ENCODE measurements at regions not wholly inside any gene's neighbourhood (a gene's known extent, or its start where the extent isn't known, plus 50 kb on each side); places are given as distances from the start of the nearest gene placed in this dataset.
A peak's percentile ranks its signal among the peaks of the same experiment; 100 is the strongest.

- DNase-seq: no peak
These were observed 83.1 kb upstream of the PHACTR2 start for GRCh38 chr6:143594647-143595046.

DNA sequence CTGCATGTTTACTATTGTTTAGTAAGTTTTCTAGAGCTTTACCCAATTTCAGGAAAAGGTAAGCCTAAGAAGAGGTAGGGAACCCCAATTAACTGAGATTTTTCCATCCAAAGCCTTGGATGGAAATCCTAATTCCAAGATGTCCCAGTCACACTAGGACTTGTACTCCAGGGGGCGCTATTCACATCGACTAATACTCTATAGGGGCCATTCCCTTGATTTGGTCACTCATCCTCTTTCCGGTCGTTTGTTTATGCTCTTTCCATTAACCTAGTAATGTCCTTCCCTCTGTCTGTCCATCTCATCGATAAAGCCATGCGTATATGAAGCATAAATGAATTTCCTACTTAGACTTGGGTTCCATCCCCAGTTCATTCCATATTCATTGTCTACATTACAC, 80.8 kb upstream of the FUCA2 start:
- no peak for DNase-seq

GRCh38 chr6:143591441-143591840, 79.9 kb upstream of the FUCA2 start:
- DNase-seq: no peak

- DNase-seq: no peak
These were observed 77.6 kb upstream of the FUCA2 start for GRCh38 chr6:143589162-143589561.

- no peak for DNase-seq
These were observed 75.0 kb upstream of the FUCA2 start for GRCh38 chr6:143586557-143586956.

GRCh38 chr6:143585716-143586115, 74.2 kb upstream of the FUCA2 start:
- DNase-seq: no peak

GRCh38 chr6:143585241-143585640, 73.7 kb upstream of the FUCA2 start:
- DNase-seq: no peak

DNA sequence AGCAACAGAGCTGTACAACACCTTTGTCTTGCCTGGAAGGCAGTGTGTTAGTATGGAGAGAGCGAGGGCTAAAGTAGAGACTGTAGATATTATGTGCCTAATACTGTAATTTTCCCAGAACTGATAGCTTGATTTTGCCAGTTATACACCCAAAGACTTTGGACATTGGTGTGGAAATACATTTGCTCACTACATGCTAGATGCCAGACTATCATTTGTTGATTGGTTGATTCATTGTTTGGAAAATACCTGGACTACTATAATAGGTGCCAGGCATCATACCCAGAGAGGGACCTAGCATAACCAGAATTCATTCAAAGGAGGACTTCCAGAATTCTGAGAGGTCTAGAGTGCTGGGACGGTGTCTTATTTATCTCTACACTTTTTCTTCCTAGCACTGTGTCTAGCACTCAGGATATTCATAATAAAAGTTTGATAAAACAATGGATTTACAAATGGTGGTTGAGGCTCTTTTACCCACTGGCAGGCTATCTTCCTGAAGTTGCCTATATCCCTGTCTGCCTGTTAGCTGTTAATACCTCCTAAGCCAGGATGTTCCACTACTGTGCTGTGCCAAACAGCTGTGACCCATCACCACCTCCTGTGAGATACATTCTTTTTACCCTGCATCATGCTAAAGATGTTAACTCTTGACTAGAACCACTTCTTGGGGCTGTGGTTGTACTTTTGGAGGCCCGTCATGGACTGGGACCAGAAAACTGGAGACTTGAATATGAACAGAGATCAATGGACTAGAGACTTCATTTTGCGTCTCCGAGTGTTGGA, 72.2 kb upstream of the FUCA2 start:
- DNase-seq: no peak

- DNase-seq: no peak
These were observed 70.4 kb upstream of the FUCA2 start for GRCh38 chr6:143581835-143582480.

- no peak for DNase-seq
These were observed 68.2 kb upstream of the FUCA2 start for GRCh38 chr6:143579703-143580102.

DNA sequence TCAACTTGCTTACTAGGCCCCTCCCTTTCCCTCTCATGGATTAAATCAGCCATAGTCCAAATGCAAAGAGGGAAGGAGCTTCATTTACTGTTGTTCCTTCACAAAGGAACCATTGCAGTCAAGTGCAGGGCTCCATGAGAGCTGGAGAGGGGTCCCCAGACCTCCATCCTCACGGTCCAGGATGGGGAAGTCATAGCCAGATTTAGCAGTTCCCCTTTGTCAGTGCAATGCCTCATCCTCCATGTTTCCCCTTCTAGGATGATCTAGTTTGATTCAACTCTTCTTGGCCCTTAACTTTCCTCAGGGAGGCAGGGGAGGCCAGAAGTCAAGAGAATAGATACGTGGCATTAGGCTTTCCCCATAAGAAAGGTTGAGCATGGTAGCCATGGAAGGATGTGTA, 66.5 kb upstream of the FUCA2 start:
- DNase-seq: no peak

DNA sequence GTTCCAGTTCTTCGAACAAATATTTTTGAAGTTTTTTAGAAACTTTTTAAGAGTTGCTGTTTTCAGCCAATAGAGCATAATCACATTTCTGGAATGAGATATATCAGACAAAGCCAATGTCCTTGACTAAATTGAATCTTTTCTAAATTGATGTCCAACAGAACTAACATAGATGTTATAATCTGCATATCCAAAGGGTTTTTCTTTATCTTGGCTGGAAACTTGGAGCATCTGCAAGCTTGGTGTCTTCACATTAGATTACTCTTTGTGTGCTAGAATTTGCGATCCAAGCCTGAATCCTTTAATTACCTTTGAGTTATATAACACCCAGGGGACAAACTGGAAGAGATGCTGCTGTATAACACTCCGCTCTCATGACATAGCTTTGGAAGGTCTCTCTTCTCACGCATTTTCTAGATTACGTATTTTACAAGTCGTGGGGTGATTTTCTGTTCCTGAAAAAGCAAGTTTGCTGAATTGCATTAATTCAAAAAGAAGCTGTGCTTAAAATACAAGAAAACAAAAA, 64.4 kb upstream of the FUCA2 start:
- no peak for DNase-seq

DNA sequence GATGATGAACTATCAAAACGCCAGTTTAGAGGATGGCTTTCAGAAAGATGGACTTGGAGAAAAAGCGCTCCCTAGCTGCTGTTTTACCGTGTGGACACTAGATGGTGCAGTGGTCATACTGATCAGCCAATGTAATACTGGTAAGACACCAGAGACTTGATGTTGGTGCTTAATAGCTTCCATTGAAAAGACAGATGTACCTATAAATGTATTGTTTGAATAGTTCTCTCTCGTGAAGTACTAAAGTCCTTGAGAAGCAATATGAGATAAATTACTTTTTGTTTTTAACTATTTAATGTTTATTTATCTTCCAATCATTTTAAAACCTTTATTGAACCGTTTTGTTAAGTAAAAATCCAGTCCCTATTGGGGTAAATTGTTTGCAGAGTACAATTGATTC, 63.9 kb upstream of the FUCA2 start:
- peak; percentile 65 for DNase-seq

- no peak for DNase-seq
These were observed 58.8 kb upstream of the FUCA2 start for GRCh38 chr6:143570147-143570853.

- no peak for DNase-seq
These were observed 57.5 kb upstream of the FUCA2 start for GRCh38 chr6:143569040-143569439.

DNA sequence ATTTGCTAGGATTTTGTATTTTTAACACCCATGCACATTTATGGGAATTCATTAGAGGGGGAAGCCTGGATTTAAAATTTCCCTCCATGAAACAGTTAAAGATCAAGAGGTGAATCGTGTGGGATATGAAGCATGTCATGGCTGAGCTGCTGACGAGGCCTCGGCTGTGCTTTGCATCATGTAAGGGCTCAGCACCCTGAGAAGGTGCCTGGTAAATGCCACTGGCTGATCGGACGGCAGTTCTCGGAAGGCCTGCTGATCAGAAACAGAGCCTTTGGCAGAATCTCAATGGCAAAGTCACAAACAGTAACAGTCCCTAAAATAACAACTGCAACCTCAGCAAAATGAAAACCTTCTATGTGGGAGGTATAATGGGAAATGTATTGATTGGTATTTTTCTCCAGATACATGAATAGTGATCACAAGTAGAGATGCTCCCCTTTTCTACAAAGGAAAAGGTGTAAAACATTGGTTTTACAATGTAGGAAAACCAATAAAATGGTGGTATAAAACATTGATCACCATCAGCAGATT, 53.0 kb upstream of the FUCA2 start:
- no peak for DNase-seq

- no peak for DNase-seq
These were observed 50.6 kb upstream of the FUCA2 start for GRCh38 chr6:143562143-143562542.
